Dedifferentiated amniotic fluid mesenchymal stem cell (primary cell): ENCODE measurements at regions not wholly inside any gene's neighbourhood (a gene's known extent, or its start where the extent isn't known, plus 50 kb on each side); places are given as distances from the start of the nearest gene placed in this dataset.
"Not testable (repeated sequence)": the region's sequence is repeated elsewhere in the genome, so short reads cannot be mapped to it uniquely, and the experiment has no call there.

Experiments
- DNase-seq: peaks from one replicate; pipeline ENCODE4 v3.0.0-alpha.2; 2016; ENCODE audit errors: extremely low spot score

- DNase-seq, result no peak
These were observed 77.4 kb upstream of the MEGF10 start for GRCh38 chr5:127213231-127213630.

GRCh38 chr5:127216143-127216542 is 74.5 kb upstream of the MEGF10 start:
- DNase-seq, result no peak

GRCh38 chr5:127216898-127217675 is 73.5 kb upstream of the MEGF10 start:
- DNase-seq, result no peak

GRCh38 chr5:127221936-127222335 is 68.7 kb upstream of the MEGF10 start:
- DNase-seq, result not testable (repeated sequence)

- not testable (repeated sequence) for DNase-seq
These were observed 67.9 kb upstream of the MEGF10 start for GRCh38 chr5:127222571-127223156.

- no peak for DNase-seq
These were observed 67.2 kb upstream of the MEGF10 start for GRCh38 chr5:127223256-127223974.

GRCh38 chr5:127227881-127228280 is 62.7 kb upstream of the MEGF10 start:
- DNase-seq, result no peak

- DNase-seq, result no peak
These were observed 61.9 kb upstream of the MEGF10 start for GRCh38 chr5:127228540-127229184.

GRCh38 chr5:127229185-127229889 is 61.3 kb upstream of the MEGF10 start:
- DNase-seq, result no peak

GRCh38 chr5:127231118-127231517 is 59.5 kb upstream of the MEGF10 start:
- DNase-seq, result no peak

- DNase-seq, result no peak
These were observed 57.0 kb upstream of the MEGF10 start for GRCh38 chr5:127233590-127233989.

- DNase-seq, result no peak
These were observed 55.5 kb upstream of the MEGF10 start for GRCh38 chr5:127235136-127235535.

- no peak for DNase-seq
These were observed 54.3 kb upstream of the MEGF10 start for GRCh38 chr5:127236254-127236653.
